ENCODE measurements at regions not wholly inside any gene's neighbourhood (a gene's known extent, or its start where the extent isn't known, plus 50 kb on each side); places are given as distances from the start of the nearest gene placed in this dataset.

- H2BK5ac ChIP-seq (ENCODE audit: low read length): no peak overlapping the region
- no peaks in the 10 kb centered on the region for H3K4me1 ChIP-seq (ENCODE audit: control insufficient read depth in 2 of 2, insufficient read depth in 1 of 2, low read depth in 1 of 2, low read length in 2 of 2)
- no peaks in the 10 kb centered on the region for H3K36me3 ChIP-seq (replicated peaks in 1 of 2; ENCODE audit: control insufficient read depth in 2 of 2, insufficient read depth in 2 of 2, low read length in 2 of 2)
- no peak overlapping the region for H3K9ac ChIP-seq (ENCODE audit: low read depth, low read length, poor library complexity)
- no CpG with 5 or more reads among the region's 1 CpG for WGBS, 2 donors (ENCODE audit: extremely low coverage in 2 of 2, insufficient read length in 2 of 2, insufficient replicate concordance in 1 of 2)
- H3K27ac ChIP-seq (replicated peaks; ENCODE audit: low read length): no peak overlapping the region
- H3K4me3 ChIP-seq (ENCODE audit: low read length in 2 of 2): no peak overlapping the region
- no peak overlapping the region for H2AK5ac ChIP-seq (ENCODE audit: low read depth, low read length)
- H2BK12ac ChIP-seq (ENCODE audit: low read length): no peak overlapping the region
- H4K91ac ChIP-seq (ENCODE audit: low read depth, low read length, poor library complexity): no peak overlapping the region
- H3K9me3 ChIP-seq (replicated peaks in 1 of 2; ENCODE audit: control insufficient read depth in 2 of 2, insufficient read depth in 1 of 2, low read depth in 1 of 2, low read length in 2 of 2): no peaks in the 10 kb centered on the region
- no peak overlapping the region for H4K8ac ChIP-seq (ENCODE audit: low read depth, low read length)
- DNase-seq (ENCODE audit: low spot score): no peak
- H3K4me2 ChIP-seq (ENCODE audit: insufficient read depth, low read length, poor library complexity, severe bottlenecking): no peak overlapping the region
- no peak overlapping the region for H3K4ac ChIP-seq (ENCODE audit: low read length)
- no peak overlapping the region for H3K23ac ChIP-seq (ENCODE audit: low read depth, low read length, poor library complexity)
- H3K14ac ChIP-seq (ENCODE audit: low read length): no peak overlapping the region
- no peak overlapping the region for H3K18ac ChIP-seq (ENCODE audit: low read length)
- H3K27me3 ChIP-seq (ENCODE audit: control insufficient read depth in 3 of 3, insufficient read depth in 3 of 3, low read depth in 1 of 3, low read length in 3 of 3): no peaks in the 10 kb centered on the region
- H2BK120ac ChIP-seq (ENCODE audit: low read depth, low read length): no peak overlapping the region
- no peaks in the 10 kb centered on the region for H3K79me1 ChIP-seq (ENCODE audit: low read depth, low read length)
- H2AFZ ChIP-seq (ENCODE audit: low read length): no peak overlapping the region
- no peak overlapping the region for H2BK15ac ChIP-seq (ENCODE audit: low read length)
These were observed 279.8 kb upstream of the DLGAP1 start for GRCh38 chr18:4734903-4735302.

GRCh38 chr18:4734021-4734420 lies 278.9 kb upstream of the DLGAP1 start:
- Histone ChIP-seq H3K9me3 (replicated peaks in 1 of 2; ENCODE audit: control insufficient read depth in 2 of 2, insufficient read depth in 1 of 2, low read depth in 1 of 2, low read length in 2 of 2) (no peaks in the 10 kb centered on the region), H2AFZ (ENCODE audit: low read length) (no peak overlapping the region), H2BK5ac (ENCODE audit: low read length) (no peak overlapping the region), H3K36me3 (replicated peaks in 1 of 2; ENCODE audit: control insufficient read depth in 2 of 2, insufficient read depth in 2 of 2, low read length in 2 of 2) (no peaks in the 10 kb centered on the region), H3K4ac (ENCODE audit: low read length) (no peak overlapping the region), H3K79me1 (ENCODE audit: low read depth, low read length) (no peaks in the 10 kb centered on the region), H3K18ac (ENCODE audit: low read length) (no peak overlapping the region), H4K8ac (ENCODE audit: low read depth, low read length) (no peak overlapping the region), H3K4me2 (ENCODE audit: insufficient read depth, low read length, poor library complexity, severe bottlenecking) (no peak overlapping the region), H3K23ac (ENCODE audit: low read depth, low read length, poor library complexity) (no peak overlapping the region), H3K27me3 (ENCODE audit: control insufficient read depth in 3 of 3, insufficient read depth in 3 of 3, low read depth in 1 of 3, low read length in 3 of 3) (no peaks in the 10 kb centered on the region), H3K4me1 (ENCODE audit: control insufficient read depth in 2 of 2, insufficient read depth in 1 of 2, low read depth in 1 of 2, low read length in 2 of 2) (no peaks in the 10 kb centered on the region), H3K9ac (ENCODE audit: low read depth, low read length, poor library complexity) (no peak overlapping the region), H2BK12ac (ENCODE audit: low read length) (no peak overlapping the region), H2BK120ac (ENCODE audit: low read depth, low read length) (no peak overlapping the region), H3K27ac (replicated peaks; ENCODE audit: low read length) (no peak overlapping the region), H3K14ac (ENCODE audit: low read length) (no peak overlapping the region), H4K91ac (ENCODE audit: low read depth, low read length, poor library complexity) (no peak overlapping the region), H3K4me3 (ENCODE audit: low read length in 2 of 2) (no peak overlapping the region), H2AK5ac (ENCODE audit: low read depth, low read length) (no peak overlapping the region), H2BK15ac (ENCODE audit: low read length) (no peak overlapping the region)
- WGBS, 2 donors (ENCODE audit: extremely low coverage in 2 of 2, insufficient read length in 2 of 2, insufficient replicate concordance in 1 of 2): no CpG with 5 or more reads among the region's 2 CpGs
- DNase-seq (ENCODE audit: low spot score): no peak

- H2BK12ac ChIP-seq (ENCODE audit: low read length): no peak overlapping the region
- H3K36me3 ChIP-seq (replicated peaks in 1 of 2; ENCODE audit: control insufficient read depth in 2 of 2, insufficient read depth in 2 of 2, low read length in 2 of 2): no peaks in the 10 kb centered on the region
- DNase-seq (ENCODE audit: low spot score): no peak
- no peak overlapping the region for H3K18ac ChIP-seq (ENCODE audit: low read length)
- no peak overlapping the region for H3K14ac ChIP-seq (ENCODE audit: low read length)
- no peak overlapping the region for H3K4me2 ChIP-seq (ENCODE audit: insufficient read depth, low read length, poor library complexity, severe bottlenecking)
- no peaks in the 10 kb centered on the region for H3K79me1 ChIP-seq (ENCODE audit: low read depth, low read length)
- H3K4ac ChIP-seq (ENCODE audit: low read length): no peak overlapping the region
- H4K8ac ChIP-seq (ENCODE audit: low read depth, low read length): no peak overlapping the region
- WGBS, 2 donors (ENCODE audit: extremely low coverage in 2 of 2, insufficient read length in 2 of 2, insufficient replicate concordance in 1 of 2): no CpG with 5 or more reads among the region's 3 CpGs
- no peak overlapping the region for H3K27ac ChIP-seq (replicated peaks; ENCODE audit: low read length)
- no peak overlapping the region for H2BK5ac ChIP-seq (ENCODE audit: low read length)
- no peaks in the 10 kb centered on the region for H3K27me3 ChIP-seq (ENCODE audit: control insufficient read depth in 3 of 3, insufficient read depth in 3 of 3, low read depth in 1 of 3, low read length in 3 of 3)
- H4K91ac ChIP-seq (ENCODE audit: low read depth, low read length, poor library complexity): no peak overlapping the region
- H2AK5ac ChIP-seq (ENCODE audit: low read depth, low read length): no peak overlapping the region
- H2BK120ac ChIP-seq (ENCODE audit: low read depth, low read length): no peak overlapping the region
- peaks cover 0 to 23% of the 10 kb centered on the region in 2 donors for H3K4me1 ChIP-seq (ENCODE audit: control insufficient read depth in 2 of 2, insufficient read depth in 1 of 2, low read depth in 1 of 2, low read length in 2 of 2)
- no peak overlapping the region for H2BK15ac ChIP-seq (ENCODE audit: low read length)
- no peak overlapping the region for H3K4me3 ChIP-seq (ENCODE audit: low read length in 2 of 2)
- H2AFZ ChIP-seq (ENCODE audit: low read length): peak overlapping the region; percentile 26
- no peak overlapping the region for H3K23ac ChIP-seq (ENCODE audit: low read depth, low read length, poor library complexity)
- H3K9me3 ChIP-seq (replicated peaks in 1 of 2; ENCODE audit: control insufficient read depth in 2 of 2, insufficient read depth in 1 of 2, low read depth in 1 of 2, low read length in 2 of 2): no peaks in the 10 kb centered on the region
- no peak overlapping the region for H3K9ac ChIP-seq (ENCODE audit: low read depth, low read length, poor library complexity)
These were observed 266.4 kb upstream of the DLGAP1 start for GRCh38 chr18:4721545-4721944.

GRCh38 chr18:4720518-4720917 lies 265.4 kb upstream of the DLGAP1 start:
- no peak overlapping the region for H3K4me3 ChIP-seq (ENCODE audit: low read length in 2 of 2)
- H2AK5ac ChIP-seq (ENCODE audit: low read depth, low read length): no peak overlapping the region
- H3K14ac ChIP-seq (ENCODE audit: low read length): no peak overlapping the region
- H2AFZ ChIP-seq (ENCODE audit: low read length): no peak overlapping the region
- no peak overlapping the region for H2BK12ac ChIP-seq (ENCODE audit: low read length)
- no peaks in the 10 kb centered on the region for H3K36me3 ChIP-seq (replicated peaks in 1 of 2; ENCODE audit: control insufficient read depth in 2 of 2, insufficient read depth in 2 of 2, low read length in 2 of 2)
- no peak overlapping the region for H4K91ac ChIP-seq (ENCODE audit: low read depth, low read length, poor library complexity)
- no peak overlapping the region for H3K27ac ChIP-seq (replicated peaks; ENCODE audit: low read length)
- H3K9ac ChIP-seq (ENCODE audit: low read depth, low read length, poor library complexity): no peak overlapping the region
- H3K79me1 ChIP-seq (ENCODE audit: low read depth, low read length): no peaks in the 10 kb centered on the region
- H3K9me3 ChIP-seq (replicated peaks in 1 of 2; ENCODE audit: control insufficient read depth in 2 of 2, insufficient read depth in 1 of 2, low read depth in 1 of 2, low read length in 2 of 2): no peaks in the 10 kb centered on the region
- H3K4me1 ChIP-seq (ENCODE audit: control insufficient read depth in 2 of 2, insufficient read depth in 1 of 2, low read depth in 1 of 2, low read length in 2 of 2): peaks cover 0 to 23% of the 10 kb centered on the region in 2 donors
- WGBS, 2 donors (ENCODE audit: extremely low coverage in 2 of 2, insufficient read length in 2 of 2, insufficient replicate concordance in 1 of 2): no CpG with 5 or more reads among the region's 2 CpGs
- no peak overlapping the region for H3K18ac ChIP-seq (ENCODE audit: low read length)
- DNase-seq (ENCODE audit: low spot score): peak; percentile 30
- no peak overlapping the region for H3K23ac ChIP-seq (ENCODE audit: low read depth, low read length, poor library complexity)
- H2BK5ac ChIP-seq (ENCODE audit: low read length): no peak overlapping the region
- no peak overlapping the region for H3K4ac ChIP-seq (ENCODE audit: low read length)
- H2BK120ac ChIP-seq (ENCODE audit: low read depth, low read length): no peak overlapping the region
- no peak overlapping the region for H4K8ac ChIP-seq (ENCODE audit: low read depth, low read length)
- H3K27me3 ChIP-seq (ENCODE audit: control insufficient read depth in 3 of 3, insufficient read depth in 3 of 3, low read depth in 1 of 3, low read length in 3 of 3): no peaks in the 10 kb centered on the region
- H2BK15ac ChIP-seq (ENCODE audit: low read length): no peak overlapping the region
- H3K4me2 ChIP-seq (ENCODE audit: insufficient read depth, low read length, poor library complexity, severe bottlenecking): no peak overlapping the region

All from neuronal stem cell (in vitro differentiated cells).